ENCODE measurements at regions not wholly inside any gene's neighbourhood (a gene's known extent, or its start where the extent isn't known, plus 50 kb on each side); places are given as distances from the start of the nearest gene placed in this dataset.

GRCh38 chr6:105781915-105782314 lies 304.2 kb upstream of the PRDM1 start:
- no peak for DNase-seq
- intact Hi-C loops (cut with micrococcal nuclease) = no loop called here
- Histone ChIP-seq H3K9me3 (replicated peaks) (no peaks in the 10 kb centered on the region), H3K27me3 (ENCODE audit: low read depth) (no peaks in the 10 kb centered on the region), H3K36me3 (no peaks in the 10 kb centered on the region), H3K4me3 (no peak overlapping the region), H3K4me1 (no peaks in the 10 kb centered on the region), H3K27ac (replicated peaks) (no peak overlapping the region)
- TF ChIP-seq CTCF (IDR thresholded peaks at IDR 0.05; ENCODE audit: borderline replicate concordance) = no peak

GRCh38 chr6:105781248-105781647 lies 304.9 kb upstream of the PRDM1 start:
- TF ChIP-seq CTCF (IDR thresholded peaks at IDR 0.05; ENCODE audit: borderline replicate concordance) = no peak
- no peak for DNase-seq
- Histone ChIP-seq H3K27ac (replicated peaks) (no peak overlapping the region), H3K36me3 (no peaks in the 10 kb centered on the region), H3K4me1 (no peaks in the 10 kb centered on the region), H3K9me3 (replicated peaks) (peaks cover 3% of the 10 kb centered on the region), H3K4me3 (no peak overlapping the region), H3K27me3 (ENCODE audit: low read depth) (no peaks in the 10 kb centered on the region)
- intact Hi-C loops (cut with micrococcal nuclease) = no loop called here

GRCh38 chr6:105780146-105780860 lies 305.8 kb upstream of the PRDM1 start:
- H3K9me3 ChIP-seq (replicated peaks) = peaks cover 12% of the 10 kb centered on the region
- H3K4me1 ChIP-seq = no peaks in the 10 kb centered on the region
- no peak overlapping the region for H3K4me3 ChIP-seq
- TF ChIP-seq CTCF (IDR thresholded peaks at IDR 0.05; ENCODE audit: borderline replicate concordance) = no peak
- no peaks in the 10 kb centered on the region for H3K27me3 ChIP-seq (ENCODE audit: low read depth)
- H3K27ac ChIP-seq (replicated peaks) = no peak overlapping the region
- H3K36me3 ChIP-seq = no peaks in the 10 kb centered on the region
- intact Hi-C loops (cut with micrococcal nuclease) = no loop called here
- no peak for DNase-seq

- intact Hi-C loops (cut with micrococcal nuclease) = no loop called here
- Histone ChIP-seq H3K36me3 (no peaks in the 10 kb centered on the region), H3K4me3 (no peak overlapping the region), H3K27ac (replicated peaks) (no peak overlapping the region), H3K4me1 (no peaks in the 10 kb centered on the region), H3K9me3 (replicated peaks) (peaks cover 24% of the 10 kb centered on the region), H3K27me3 (ENCODE audit: low read depth) (no peaks in the 10 kb centered on the region)
- no peak for TF ChIP-seq CTCF (IDR thresholded peaks at IDR 0.05; ENCODE audit: borderline replicate concordance)
- DNase-seq = no peak
These were observed 307.0 kb upstream of the PRDM1 start for GRCh38 chr6:105779110-105779509.

GRCh38 chr6:105775095-105775494 lies 311.0 kb upstream of the PRDM1 start:
- Histone ChIP-seq H3K27me3 (ENCODE audit: low read depth) (no peaks in the 10 kb centered on the region), H3K36me3 (no peaks in the 10 kb centered on the region), H3K9me3 (replicated peaks) (peaks cover 27% of the 10 kb centered on the region), H3K4me1 (no peaks in the 10 kb centered on the region), H3K4me3 (no peak overlapping the region), H3K27ac (replicated peaks) (no peak overlapping the region)
- DNase-seq = no peak
- intact Hi-C loops (cut with micrococcal nuclease) = no loop called here
- no peak for TF ChIP-seq CTCF (IDR thresholded peaks at IDR 0.05; ENCODE audit: borderline replicate concordance)

Data from left ventricle myocardium inferior (tissue), 1 donor.